HL-60 (cell line): ENCODE measurements at regions not wholly inside any gene's neighbourhood (a gene's known extent, or its start where the extent isn't known, plus 50 kb on each side); places are given as distances from the start of the nearest gene placed in this dataset.

Source experiments
- CTCF ChIP-seq: IDR thresholded peaks from one replicate; pipeline ENCODE4 v1.5.1; 2011; ENCODE audit warnings: low read length, control low read depth, inconsistent platforms; ENCODE audit not compliant: insufficient read depth
- POLR2AphosphoS5 ChIP-seq: IDR thresholded peaks from 2 replicates; pipeline ENCODE4 v1.6.1; 2012; ENCODE audit warnings: low read depth
- REST ChIP-seq: IDR thresholded peaks from 2 replicates; pipeline ENCODE4 v1.6.1; 2012; ENCODE audit warnings: low read depth; ENCODE audit not compliant: insufficient replicate concordance
- SPI1 ChIP-seq: IDR thresholded peaks from 2 replicates; pipeline ENCODE4 v1.6.1; 2012; ENCODE audit warnings: low read depth, mild to moderate bottlenecking, borderline replicate concordance

GRCh38 chr6:167547328-167547692 is 222.4 kb downstream of the TTLL2 start:
- TF ChIP-seq POLR2AphosphoS5 (no peak), CTCF (no peak), REST (no peak), SPI1 (no peak)
